Fibroblast of lung (primary cell): ENCODE measurements at regions not wholly inside any gene's neighbourhood (a gene's known extent, or its start where the extent isn't known, plus 50 kb on each side); places are given as distances from the start of the nearest gene placed in this dataset.

Experiments
- CTCF ChIP-seq, 2 donors: IDR thresholded peaks in 1 of 2; conservative IDR thresholded peaks in 1 of 2; 1 replicate in 1 of 2; 2 replicates in 1 of 2; pipeline ENCODE4 v1.5.1; 2011 to 2012; ENCODE audit warnings: low read length in 2 of 2, control low read depth in 1 of 2, inconsistent platforms in 1 of 2, low read depth in 1 of 2, mild to moderate bottlenecking in 1 of 2
- EZH2 ChIP-seq: IDR thresholded peaks from 2 replicates; pipeline ENCODE4 v1.5.1; 2012; ENCODE audit warnings: low read length, control low read depth, mild to moderate bottlenecking; ENCODE audit errors: missing control alignments

DNA sequence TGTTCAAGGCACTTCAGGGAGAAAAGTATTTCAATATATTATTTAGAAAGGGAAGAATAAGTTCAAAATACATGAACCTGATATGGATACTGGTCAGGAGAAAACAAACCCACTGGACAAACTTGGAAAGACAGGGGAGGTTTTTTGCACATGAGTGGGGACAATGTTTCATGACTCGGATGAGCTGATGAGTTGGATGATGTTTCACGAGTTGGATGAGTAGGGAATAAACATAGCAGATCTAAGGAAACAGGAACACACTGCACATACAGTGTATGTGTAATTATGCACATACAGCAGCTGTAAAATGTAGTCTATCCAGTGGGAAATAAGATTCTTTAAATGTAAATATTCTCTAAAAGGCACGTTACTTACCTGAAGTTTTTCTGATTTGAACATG lies 682.9 kb upstream of the ADAMTS5 start:
- no peak for TF ChIP-seq CTCF (conservative IDR thresholded peaks at IDR 0.05 in 1 of 2, IDR thresholded peaks at IDR 0.05 in 1 of 2; ENCODE audit: low read depth in 1 of 2, low read length in 2 of 2)
- TF ChIP-seq EZH2, result no peak
